ENCODE measurements at regions not wholly inside any gene's neighbourhood (a gene's known extent, or its start where the extent isn't known, plus 50 kb on each side); places are given as distances from the start of the nearest gene placed in this dataset.
A peak's percentile ranks its signal among the peaks of the same experiment; 100 is the strongest.
"Not testable (repeated sequence)": the region's sequence is repeated elsewhere in the genome, so short reads cannot be mapped to it uniquely, and the experiment has no call there.

- no peak overlapping the region for H3K4me3 ChIP-seq (ENCODE audit: low read depth, low read length)
- TF ChIP-seq CTCF (IDR thresholded peaks at IDR 0.05; ENCODE audit: low read depth, low read length), result no peak
Observed at GRCh38 chr12:24519759-24520158, 429.1 kb downstream of the BCAT1 start.

GRCh38 chr12:24517000-24517399 lies 431.9 kb downstream of the BCAT1 start:
- no peak overlapping the region for H3K4me3 ChIP-seq (ENCODE audit: low read depth, low read length)
- TF ChIP-seq CTCF (IDR thresholded peaks at IDR 0.05; ENCODE audit: low read depth, low read length), result no peak

GRCh38 chr12:24510581-24511125 lies 438.2 kb downstream of the BCAT1 start:
- no peak overlapping the region for H3K4me3 ChIP-seq (ENCODE audit: low read depth, low read length)
- TF ChIP-seq CTCF (IDR thresholded peaks at IDR 0.05; ENCODE audit: low read depth, low read length), result no peak

- no peak overlapping the region for H3K4me3 ChIP-seq (ENCODE audit: low read depth, low read length)
- TF ChIP-seq CTCF (IDR thresholded peaks at IDR 0.05; ENCODE audit: low read depth, low read length), result no peak
Observed at GRCh38 chr12:24507827-24508226, 441.1 kb downstream of the BCAT1 start.

GRCh38 chr12:24505366-24506015 lies 443.4 kb downstream of the BCAT1 start:
- H3K4me3 ChIP-seq (ENCODE audit: low read depth, low read length), result no peak overlapping the region
- no peak for TF ChIP-seq CTCF (IDR thresholded peaks at IDR 0.05; ENCODE audit: low read depth, low read length)

GRCh38 chr12:24503477-24503876 lies 445.4 kb downstream of the BCAT1 start:
- H3K4me3 ChIP-seq (ENCODE audit: low read depth, low read length), result not testable (repeated sequence)

- H3K4me3 ChIP-seq (ENCODE audit: low read depth, low read length), result peak overlapping the region; percentile 45
- no peak for TF ChIP-seq CTCF (IDR thresholded peaks at IDR 0.05; ENCODE audit: low read depth, low read length)
Observed at GRCh38 chr12:24500831-24501230, 448.1 kb downstream of the BCAT1 start.

- no peak for TF ChIP-seq CTCF (IDR thresholded peaks at IDR 0.05; ENCODE audit: low read depth, low read length)
- H3K4me3 ChIP-seq (ENCODE audit: low read depth, low read length), result peak overlapping the region; percentile 45
Observed at GRCh38 chr12:24500421-24500820, 448.5 kb downstream of the BCAT1 start.
